Astrocyte of the hippocampus (primary cell): ENCODE measurements at regions not wholly inside any gene's neighbourhood (a gene's known extent, or its start where the extent isn't known, plus 50 kb on each side); places are given as distances from the start of the nearest gene placed in this dataset.
"Not testable (repeated sequence)": the region's sequence is repeated elsewhere in the genome, so short reads cannot be mapped to it uniquely, and the experiment has no call there.

Experiments used
- DNase-seq: peaks from one replicate; pipeline ENCODE4 v3.0.0; 2011; ENCODE audit warnings: low read depth, low spot score

- no peak for DNase-seq
Observed at GRCh38 chr17:54353789-54354525, 531.2 kb downstream of the KIF2B start.

- not testable (repeated sequence) for DNase-seq
Observed at GRCh38 chr17:54361073-54361472, 538.3 kb downstream of the KIF2B start.

- no peak for DNase-seq
Observed at GRCh38 chr17:54368906-54369305, 531.7 kb upstream of the TOM1L1 start.

GRCh38 chr17:54372069-54372749, 528.4 kb upstream of the TOM1L1 start:
- DNase-seq = no peak

- DNase-seq = no peak
Observed at GRCh38 chr17:54373970-54374369, 526.7 kb upstream of the TOM1L1 start.

GRCh38 chr17:54376409-54376808, 524.2 kb upstream of the TOM1L1 start:
- not testable (repeated sequence) for DNase-seq

- no peak for DNase-seq
Observed at GRCh38 chr17:54381482-54381881, 519.2 kb upstream of the TOM1L1 start.

GRCh38 chr17:54404259-54404658, 496.4 kb upstream of the TOM1L1 start:
- DNase-seq = no peak

- no peak for DNase-seq
Observed at GRCh38 chr17:54405826-54406225, 494.8 kb upstream of the TOM1L1 start.

GRCh38 chr17:54408731-54409130, 491.9 kb upstream of the TOM1L1 start:
- DNase-seq = peak; percentile 6

- no peak for DNase-seq
Observed at GRCh38 chr17:54418467-54418866, 482.2 kb upstream of the TOM1L1 start.

GRCh38 chr17:54425671-54426070, 475.0 kb upstream of the TOM1L1 start:
- no peak for DNase-seq

- no peak for DNase-seq
Observed at GRCh38 chr17:54426296-54426886, 474.3 kb upstream of the TOM1L1 start.

- DNase-seq = no peak
Observed at GRCh38 chr17:54435966-54436365, 464.7 kb upstream of the TOM1L1 start.

GRCh38 chr17:54439816-54440215, 460.8 kb upstream of the TOM1L1 start:
- no peak for DNase-seq

- no peak for DNase-seq
Observed at GRCh38 chr17:54451051-54451450, 449.6 kb upstream of the TOM1L1 start.

GRCh38 chr17:54452666-54453348, 447.8 kb upstream of the TOM1L1 start:
- DNase-seq = no peak

GRCh38 chr17:54455251-54455868, 445.3 kb upstream of the TOM1L1 start:
- DNase-seq = no peak

- not testable (repeated sequence) for DNase-seq
Observed at GRCh38 chr17:54465443-54465842, 435.2 kb upstream of the TOM1L1 start.

- DNase-seq = no peak
Observed at GRCh38 chr17:54466875-54467274, 433.8 kb upstream of the TOM1L1 start.

- DNase-seq = no peak
Observed at GRCh38 chr17:54482843-54483242, 417.8 kb upstream of the TOM1L1 start.

- no peak for DNase-seq
Observed at GRCh38 chr17:54493691-54494090, 407.0 kb upstream of the TOM1L1 start.
